ENCODE measurements at regions not wholly inside any gene's neighbourhood (a gene's known extent, or its start where the extent isn't known, plus 50 kb on each side); places are given as distances from the start of the nearest gene placed in this dataset.

GRCh38 chr1:116856312-116856711, 53.4 kb upstream of the PTGFRN start:
- no peak for DNase-seq
- TF ChIP-seq POLR2A (IDR thresholded peaks at IDR 0.05) (no peak), POLR2AphosphoS5 (IDR thresholded peaks at IDR 0.05) (no peak), CTCF (IDR thresholded peaks at IDR 0.05 in 8 of 11, conservative IDR thresholded peaks at IDR 0.05 in 3 of 11) (no peak)
- Histone ChIP-seq H3K27ac (no peak overlapping the region), H3K27me3 (replicated peaks in 1 of 7) (no peaks in the 10 kb centered on the region), H3K4me3 (no peak overlapping the region), H3K9me3 (no peaks in the 10 kb centered on the region), H3K4me1 (peaks cover 0 to 19% (median 11%) of the 10 kb centered on the region in 6 donors), H3K36me3 (no peaks in the 10 kb centered on the region)
- intact Hi-C loops (cut with DNase I; ENCODE audit: low total_unique reads): loop anchor here (10.0 kb wide), 1 partner anchor 198 kb away; no protein-coding TSS in a partner anchor
- WGBS, 5 donors: 93 to 96% (median 94%) methylated on average over 3 of the region's 3 CpGs

GRCh38 chr1:116857092-116857491, 52.6 kb upstream of the PTGFRN start:
- Histone ChIP-seq H3K27me3 (replicated peaks in 1 of 7) (no peaks in the 10 kb centered on the region), H3K27ac (no peak overlapping the region), H3K4me3 (no peak overlapping the region), H3K4me1 (peaks cover 0 to 19% (median 11%) of the 10 kb centered on the region in 6 donors), H3K9me3 (no peaks in the 10 kb centered on the region), H3K36me3 (no peaks in the 10 kb centered on the region)
- 88 to 97% (median 94%) methylated on average over 3 of the region's 3 CpGs for WGBS, 5 donors
- no peak for TF ChIP-seq CTCF (IDR thresholded peaks at IDR 0.05 in 8 of 11, conservative IDR thresholded peaks at IDR 0.05 in 3 of 11)
- TF ChIP-seq POLR2AphosphoS5 (IDR thresholded peaks at IDR 0.05): no peak
- TF ChIP-seq POLR2A (IDR thresholded peaks at IDR 0.05): no peak
- DNase-seq: no peak
- intact Hi-C loops (cut with DNase I; ENCODE audit: low total_unique reads): loop anchor here (10.0 kb wide), 1 partner anchor 198 kb away; no protein-coding TSS in a partner anchor
